SK-N-DZ (cell line): ENCODE measurements at regions not wholly inside any gene's neighbourhood (a gene's known extent, or its start where the extent isn't known, plus 50 kb on each side); places are given as distances from the start of the nearest gene placed in this dataset.
"Not testable (repeated sequence)": the region's sequence is repeated elsewhere in the genome, so short reads cannot be mapped to it uniquely, and the experiment has no call there.

Experiments used
- DNase-seq: peaks from one replicate; pipeline ENCODE4 v3.0.0-alpha.2; 2015; ENCODE audit warnings: low spot score

DNA sequence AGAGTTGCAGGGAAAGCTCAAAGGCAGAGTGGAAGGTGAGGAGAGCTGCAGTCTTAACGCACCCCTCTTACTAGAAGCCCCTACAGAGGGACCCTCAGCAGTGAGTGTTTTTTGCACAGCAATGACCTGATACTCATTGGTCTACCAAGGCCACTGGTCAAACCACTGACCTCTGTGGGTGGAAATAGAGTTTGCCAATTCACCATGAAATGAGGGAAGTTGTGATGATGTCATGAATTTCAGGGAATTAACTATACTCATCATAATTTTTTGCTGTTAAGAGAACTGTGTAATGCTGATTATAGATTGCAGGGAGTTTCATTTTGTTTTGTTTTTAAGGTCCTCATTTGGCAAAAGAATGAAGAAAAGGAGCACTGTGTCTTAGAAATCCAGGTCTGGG is 101.7 kb upstream of the SMAD3 start:
- DNase-seq: no peak

- DNase-seq: no peak
These were observed 101.2 kb upstream of the SMAD3 start for GRCh38 chr15:66964111-66964738.

DNA sequence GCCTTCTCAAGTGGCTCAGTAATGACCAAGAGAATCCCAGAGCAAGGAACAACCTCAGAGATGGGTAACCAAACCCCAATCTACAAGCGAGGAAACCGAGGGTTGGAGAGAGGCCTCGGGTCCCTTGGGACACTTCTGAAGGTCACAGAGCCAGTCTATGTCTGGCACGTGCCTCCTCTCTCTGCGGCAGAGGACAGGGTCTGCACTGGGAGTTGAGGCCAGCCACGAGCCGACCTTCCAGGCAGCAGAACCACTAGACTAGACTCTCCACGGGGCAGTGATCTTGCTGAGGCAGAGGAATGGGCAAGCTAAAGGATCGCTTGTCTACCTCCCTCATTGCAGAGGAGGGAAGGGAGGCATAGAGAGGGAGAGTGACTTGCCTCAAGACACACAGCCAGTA is 100.6 kb upstream of the SMAD3 start:
- DNase-seq: no peak

DNA sequence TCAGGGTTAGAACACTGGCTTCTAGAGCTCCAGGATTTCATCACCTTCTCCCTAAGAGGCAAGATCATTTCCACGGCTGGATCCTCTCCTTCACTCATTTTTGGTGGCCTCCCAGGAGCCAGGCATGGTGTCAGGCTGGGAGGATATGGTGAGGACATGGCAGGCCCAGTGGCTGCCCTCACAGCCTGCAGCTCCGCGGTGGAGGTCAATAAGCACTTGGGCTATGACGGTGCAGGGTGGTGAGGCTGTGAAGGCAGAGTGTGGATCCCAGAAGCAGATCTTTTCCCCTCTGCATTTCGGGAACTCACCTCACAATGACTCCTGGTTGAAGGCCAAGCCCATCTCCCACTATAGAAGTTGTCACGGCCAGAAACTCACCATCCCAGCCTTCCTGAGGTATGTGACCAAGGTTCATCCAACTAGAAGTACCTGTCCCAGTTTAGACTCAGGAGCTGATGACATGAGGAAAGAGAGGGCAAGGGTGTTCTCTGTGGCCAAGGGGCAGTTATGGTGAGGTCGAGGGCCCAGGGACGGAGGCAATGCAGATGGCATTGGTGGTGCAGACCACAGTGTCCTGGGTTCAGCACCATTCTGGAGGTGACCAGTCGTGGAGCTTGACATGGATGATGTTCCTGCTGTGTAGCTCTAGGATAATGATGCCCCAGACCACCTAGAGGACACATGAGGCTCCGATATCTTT is 100.1 kb upstream of the SMAD3 start:
- DNase-seq: no peak

- no peak for DNase-seq
These were observed 99.1 kb upstream of the SMAD3 start for GRCh38 chr15:66966256-66966655.

DNA sequence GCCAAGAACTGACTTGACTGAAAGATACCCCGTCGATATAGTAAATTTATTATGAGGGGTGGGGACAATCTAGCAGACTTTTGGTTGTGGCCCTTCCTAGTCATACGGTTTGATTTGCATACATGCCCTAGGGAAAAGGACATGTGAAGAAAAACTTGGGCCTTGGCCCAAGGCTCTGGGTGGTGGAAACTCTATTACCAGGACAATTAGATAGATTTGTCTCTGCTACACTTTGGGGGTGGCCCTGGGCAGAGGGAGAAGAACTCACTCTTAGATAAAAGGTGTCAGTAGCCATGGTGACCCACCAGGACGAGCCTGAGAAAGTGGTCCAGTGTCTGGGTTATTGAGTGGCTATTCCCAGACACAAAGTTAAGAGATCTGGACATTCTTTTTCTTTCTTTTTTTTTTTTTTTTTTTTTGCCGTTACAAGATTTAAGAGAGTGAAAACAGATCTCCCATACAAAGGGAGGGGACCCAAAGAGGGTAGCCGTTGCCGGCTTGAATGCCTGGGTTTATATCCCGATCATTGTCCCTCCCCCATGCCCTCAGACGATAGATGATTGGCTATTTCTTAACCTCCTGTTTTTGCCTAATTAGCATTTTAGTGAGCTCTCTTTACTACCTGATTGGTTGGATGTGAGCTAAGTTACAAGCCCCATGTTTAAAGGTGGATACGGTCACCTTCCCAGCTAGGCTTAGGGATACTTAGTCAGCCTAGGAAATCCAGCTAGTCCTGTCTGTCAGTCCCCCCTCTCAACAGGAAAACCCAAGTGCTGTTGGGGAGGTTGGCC is 96.4 kb upstream of the SMAD3 start:
- DNase-seq: no peak

GRCh38 chr15:66974131-66974530 is 91.3 kb upstream of the SMAD3 start:
- not testable (repeated sequence) for DNase-seq

DNA sequence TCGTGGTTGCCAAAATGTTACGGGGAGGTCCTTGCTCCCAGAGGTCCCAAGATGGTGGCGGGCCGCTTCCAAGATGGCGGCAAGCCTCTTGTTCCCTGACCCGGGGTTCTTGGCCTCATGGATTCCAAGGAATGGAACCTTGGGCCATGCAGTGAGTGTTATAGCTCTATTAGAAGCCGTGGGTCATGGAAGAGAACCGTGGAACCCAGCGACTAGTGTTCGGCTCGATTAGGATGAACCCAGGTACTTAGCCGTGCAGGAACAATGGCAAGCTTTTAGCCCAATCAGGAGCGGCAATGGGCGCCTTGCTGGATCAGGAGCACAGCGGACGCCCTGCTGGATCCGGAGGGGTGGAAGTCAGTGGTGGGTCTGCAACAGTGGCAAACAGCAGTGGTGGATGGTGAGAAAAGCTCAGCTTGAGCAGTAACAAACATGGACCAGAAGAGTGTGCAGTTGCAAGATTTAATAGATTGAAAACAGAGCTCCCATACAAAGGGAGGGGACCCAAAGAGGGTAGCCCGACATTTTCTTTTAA is 89.2 kb upstream of the SMAD3 start:
- not testable (repeated sequence) for DNase-seq

- not testable (repeated sequence) for DNase-seq
These were observed 85.1 kb upstream of the SMAD3 start for GRCh38 chr15:66980326-66980725.

- no peak for DNase-seq
These were observed 83.6 kb upstream of the SMAD3 start for GRCh38 chr15:66981771-66982170.

GRCh38 chr15:66982250-66982649 is 83.2 kb upstream of the SMAD3 start:
- DNase-seq: no peak

- no peak for DNase-seq
These were observed 82.6 kb upstream of the SMAD3 start for GRCh38 chr15:66982816-66983215.

DNA sequence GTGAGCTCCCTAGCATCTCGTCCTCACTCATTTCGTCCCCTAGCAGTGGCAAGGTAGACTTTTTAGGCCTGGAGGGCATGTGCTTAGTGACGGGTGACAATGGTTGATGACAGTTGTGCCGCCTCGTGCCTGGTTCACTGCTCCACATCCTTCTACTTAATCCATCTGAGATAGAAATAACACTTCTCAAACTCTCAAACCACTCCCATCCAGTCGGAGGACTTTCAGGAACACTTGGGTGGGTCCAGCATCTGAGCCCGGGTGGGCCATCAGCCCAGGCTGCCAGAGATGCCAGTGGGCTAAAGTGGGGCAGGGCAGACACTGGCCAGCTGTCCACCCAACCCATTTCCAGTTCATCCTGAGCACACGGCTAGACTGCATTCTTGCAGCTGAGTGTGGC is 79.7 kb upstream of the SMAD3 start:
- no peak for DNase-seq

GRCh38 chr15:66986951-66987350 is 78.5 kb upstream of the SMAD3 start:
- DNase-seq: no peak

GRCh38 chr15:66993090-66993489 is 72.3 kb upstream of the SMAD3 start:
- no peak for DNase-seq

DNA sequence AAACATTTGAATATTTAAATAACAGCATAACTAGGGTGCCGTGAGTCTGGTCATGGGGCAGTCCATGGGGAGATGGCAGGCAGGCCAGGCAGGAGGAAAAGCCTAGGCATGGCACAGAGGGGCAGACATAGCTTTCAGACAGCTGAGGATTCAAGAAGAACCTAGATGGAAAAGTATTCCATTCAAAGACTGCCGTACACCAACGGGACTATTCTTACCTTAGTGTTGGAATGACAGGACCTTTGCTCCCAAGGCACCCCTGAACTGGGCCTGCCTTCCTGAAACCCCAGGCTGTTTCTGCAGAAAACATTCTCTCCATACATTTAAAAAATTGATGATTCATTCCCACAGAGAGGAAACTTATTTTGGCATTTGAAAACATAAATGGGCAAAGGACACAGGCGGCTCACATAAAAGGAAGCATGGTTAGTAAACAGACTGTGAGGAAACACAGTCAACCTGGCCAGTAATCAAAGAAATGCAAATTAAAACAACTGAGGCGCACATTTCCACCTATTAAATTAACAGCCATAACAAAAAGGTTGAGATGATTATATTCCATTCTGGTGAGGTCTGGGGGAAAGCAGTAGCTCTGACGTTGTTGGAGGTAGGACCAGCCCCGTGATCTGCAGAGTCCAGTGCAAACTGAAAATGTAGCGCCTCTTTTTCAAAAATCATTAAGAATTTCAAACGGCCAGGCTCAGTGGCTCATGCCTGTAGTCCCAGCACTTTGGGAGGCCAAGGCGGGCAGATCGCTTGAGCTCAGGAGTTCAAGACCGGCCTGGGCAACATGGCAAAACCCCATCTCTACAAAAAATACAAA is 71.3 kb upstream of the SMAD3 start:
- no peak for DNase-seq

GRCh38 chr15:66994927-66995656 is 70.3 kb upstream of the SMAD3 start:
- no peak for DNase-seq

- DNase-seq: no peak
These were observed 69.3 kb upstream of the SMAD3 start for GRCh38 chr15:66996094-66996493.

GRCh38 chr15:66997212-66997611 is 68.2 kb upstream of the SMAD3 start:
- DNase-seq: no peak

DNA sequence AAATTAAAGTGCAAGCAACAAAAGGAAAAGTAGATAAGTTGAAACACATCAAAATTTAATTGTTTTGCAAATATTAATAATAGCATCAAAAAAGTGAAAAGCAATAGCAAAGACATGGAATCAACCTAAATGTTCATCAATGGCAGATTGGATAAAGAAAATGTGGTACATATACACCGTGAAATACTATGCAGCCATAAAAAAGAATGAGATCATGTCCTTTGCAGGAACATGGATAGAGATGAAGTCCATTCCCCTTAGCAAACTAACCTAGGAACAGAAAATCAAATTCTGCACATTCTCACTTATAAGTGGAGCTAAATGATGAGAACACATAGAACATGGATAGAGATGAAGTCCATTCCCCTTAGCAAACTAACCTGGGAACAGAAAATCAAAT is 67.2 kb upstream of the SMAD3 start:
- DNase-seq: not testable (repeated sequence)
